Activated CD4-positive, alpha-beta T cell treated with anti-CD3 and anti-CD28 coated beads, Interleukin-2, amount 10 ng/mL, durations not matched to agents 7 days and 5 days (primary cell): ENCODE measurements at regions not wholly inside any gene's neighbourhood (a gene's known extent, or its start where the extent isn't known, plus 50 kb on each side); places are given as distances from the start of the nearest gene placed in this dataset.

Experiments used
- CTCF ChIA-PET: fragments of 350-600 bp; sonication (Branson Sonifier 250); formaldehyde crosslinking; loops from one replicate; lab custom pipeline; 2021; ENCODE audit warnings: antibody characterized with exemption; lab: Charles Lee
- POLR2A ChIA-PET: fragments of 350-600 bp; sonication (Branson Sonifier 250); formaldehyde crosslinking; loops from one replicate; lab custom pipeline; 2021; ENCODE audit warnings: antibody characterized with exemption; lab: Charles Lee
- DNase-seq: peaks from one replicate; pipeline ENCODE4 v3.0.0-alpha.2; 2020
- H3K27ac Mint-ChIP-seq: one replicate; pipeline ENCODE4 v1.8.0; 2021; ENCODE audit warnings: mild to moderate bottlenecking, moderate library complexity, mixed read lengths
- H3K27me3 Mint-ChIP-seq: one replicate; pipeline ENCODE4 v1.8.0; 2021; ENCODE audit warnings: mixed read lengths
- H3K36me3 Mint-ChIP-seq: one replicate; pipeline ENCODE4 v1.8.0; 2021; ENCODE audit warnings: low read depth, mixed read lengths
- H3K4me1 Mint-ChIP-seq: one replicate; pipeline ENCODE4 v1.8.0; 2021; ENCODE audit warnings: mixed read lengths
- H3K4me3 Mint-ChIP-seq: one replicate; pipeline ENCODE4 v1.8.0; 2021; ENCODE audit warnings: mild to moderate bottlenecking, moderate library complexity, mixed read lengths
- H3K9me3 Mint-ChIP-seq: one replicate; pipeline ENCODE4 v1.8.0; 2021; ENCODE audit warnings: mixed read lengths

- CTCF ChIA-PET: no interaction called here
- H3K4me1 Mint-ChIP-seq: no peaks in the 10 kb centered on the region
- DNase-seq: no peak
- no peak overlapping the region for H3K4me3 Mint-ChIP-seq
- no peaks in the 10 kb centered on the region for H3K9me3 Mint-ChIP-seq
- H3K27me3 Mint-ChIP-seq: no peaks in the 10 kb centered on the region
- H3K27ac Mint-ChIP-seq: no peak overlapping the region
- H3K36me3 Mint-ChIP-seq: no peaks in the 10 kb centered on the region
- POLR2A ChIA-PET: no interaction called here
These were observed 458.9 kb upstream of the FSTL5 start for GRCh38 chr4:162622664-162623063.

GRCh38 chr4:162610116-162610515 is 446.3 kb upstream of the FSTL5 start:
- Mint-ChIP-seq H3K4me3 (no peak overlapping the region), H3K9me3 (no peaks in the 10 kb centered on the region), H3K27me3 (no peaks in the 10 kb centered on the region), H3K36me3 (no peaks in the 10 kb centered on the region), H3K4me1 (no peaks in the 10 kb centered on the region), H3K27ac (no peak overlapping the region)
- ChIA-PET POLR2A (no interaction called here), CTCF (no interaction called here)
- no peak for DNase-seq

- no peaks in the 10 kb centered on the region for H3K36me3 Mint-ChIP-seq
- CTCF ChIA-PET: no interaction called here
- POLR2A ChIA-PET: no interaction called here
- no peaks in the 10 kb centered on the region for H3K4me1 Mint-ChIP-seq
- no peak overlapping the region for H3K27ac Mint-ChIP-seq
- H3K27me3 Mint-ChIP-seq: no peaks in the 10 kb centered on the region
- DNase-seq: no peak
- H3K9me3 Mint-ChIP-seq: no peaks in the 10 kb centered on the region
- H3K4me3 Mint-ChIP-seq: no peak overlapping the region
These were observed 422.5 kb upstream of the FSTL5 start for GRCh38 chr4:162586266-162586665.

- H3K9me3 Mint-ChIP-seq: no peaks in the 10 kb centered on the region
These were observed 418.4 kb upstream of the FSTL5 start for GRCh38 chr4:162582180-162582579.

GRCh38 chr4:162565730-162566129 is 401.9 kb upstream of the FSTL5 start:
- DNase-seq: no peak
- POLR2A ChIA-PET: no interaction called here
- no peaks in the 10 kb centered on the region for H3K4me1 Mint-ChIP-seq
- no peak overlapping the region for H3K4me3 Mint-ChIP-seq
- CTCF ChIA-PET: no interaction called here
- no peak overlapping the region for H3K27ac Mint-ChIP-seq
- H3K36me3 Mint-ChIP-seq: no peaks in the 10 kb centered on the region
- no peaks in the 10 kb centered on the region for H3K27me3 Mint-ChIP-seq
- no peaks in the 10 kb centered on the region for H3K9me3 Mint-ChIP-seq

More at GRCh38 chr4:162582180-162582579, 418.4 kb upstream of the FSTL5 start:
- Mint-ChIP-seq H3K27me3 (no peaks in the 10 kb centered on the region), H3K36me3 (no peaks in the 10 kb centered on the region), H3K4me1 (no peaks in the 10 kb centered on the region), H3K4me3 (no peak overlapping the region), H3K27ac (no peak overlapping the region)
- ChIA-PET CTCF (no interaction called here), POLR2A (no interaction called here)
- DNase-seq: no peak

GRCh38 chr4:162560073-162560472 is 396.3 kb upstream of the FSTL5 start:
- CTCF ChIA-PET: no interaction called here
- POLR2A ChIA-PET: no interaction called here
- H3K36me3 Mint-ChIP-seq: no peaks in the 10 kb centered on the region
- H3K9me3 Mint-ChIP-seq: no peaks in the 10 kb centered on the region
- H3K27me3 Mint-ChIP-seq: no peaks in the 10 kb centered on the region
- no peak overlapping the region for H3K27ac Mint-ChIP-seq
- no peaks in the 10 kb centered on the region for H3K4me1 Mint-ChIP-seq
- H3K4me3 Mint-ChIP-seq: no peak overlapping the region
- DNase-seq: no peak

GRCh38 chr4:162557516-162558106 is 393.8 kb upstream of the FSTL5 start:
- ChIA-PET CTCF (no interaction called here), POLR2A (no interaction called here)

GRCh38 chr4:162535121-162535520 is 371.3 kb upstream of the FSTL5 start:
- POLR2A ChIA-PET: no interaction called here
- Mint-ChIP-seq H3K9me3 (no peaks in the 10 kb centered on the region), H3K4me1 (no peaks in the 10 kb centered on the region), H3K27ac (no peak overlapping the region), H3K4me3 (no peak overlapping the region), H3K36me3 (no peaks in the 10 kb centered on the region), H3K27me3 (no peaks in the 10 kb centered on the region)
- CTCF ChIA-PET: no interaction called here
- DNase-seq: no peak

More at GRCh38 chr4:162557516-162558106, 393.8 kb upstream of the FSTL5 start:
- Mint-ChIP-seq H3K4me3 (no peak overlapping the region), H3K27me3 (no peaks in the 10 kb centered on the region), H3K4me1 (no peaks in the 10 kb centered on the region), H3K27ac (no peak overlapping the region), H3K9me3 (no peaks in the 10 kb centered on the region), H3K36me3 (no peaks in the 10 kb centered on the region)
- DNase-seq: no peak

- Mint-ChIP-seq H3K36me3 (no peaks in the 10 kb centered on the region), H3K27me3 (no peaks in the 10 kb centered on the region), H3K4me1 (no peaks in the 10 kb centered on the region), H3K4me3 (no peak overlapping the region), H3K9me3 (no peaks in the 10 kb centered on the region), H3K27ac (no peak overlapping the region)
- POLR2A ChIA-PET: no interaction called here
- CTCF ChIA-PET: no interaction called here
- no peak for DNase-seq
These were observed 359.4 kb upstream of the FSTL5 start for GRCh38 chr4:162523171-162523570.

- Mint-ChIP-seq H3K27me3 (no peaks in the 10 kb centered on the region), H3K36me3 (no peaks in the 10 kb centered on the region), H3K9me3 (no peaks in the 10 kb centered on the region), H3K4me1 (no peaks in the 10 kb centered on the region), H3K27ac (no peak overlapping the region), H3K4me3 (no peak overlapping the region)
- ChIA-PET POLR2A (no interaction called here), CTCF (no interaction called here)
- DNase-seq: no peak
These were observed 358.9 kb upstream of the FSTL5 start for GRCh38 chr4:162522724-162523123.

GRCh38 chr4:162510937-162511336 is 347.1 kb upstream of the FSTL5 start:
- POLR2A ChIA-PET: no interaction called here
- Mint-ChIP-seq H3K4me3 (no peak overlapping the region), H3K4me1 (no peaks in the 10 kb centered on the region), H3K27me3 (no peaks in the 10 kb centered on the region), H3K27ac (no peak overlapping the region), H3K9me3 (no peaks in the 10 kb centered on the region), H3K36me3 (no peaks in the 10 kb centered on the region)
- CTCF ChIA-PET: no interaction called here
- DNase-seq: no peak

GRCh38 chr4:162510115-162510514 is 346.3 kb upstream of the FSTL5 start:
- POLR2A ChIA-PET: no interaction called here
- Mint-ChIP-seq H3K27me3 (no peaks in the 10 kb centered on the region), H3K9me3 (no peaks in the 10 kb centered on the region), H3K36me3 (no peaks in the 10 kb centered on the region), H3K27ac (no peak overlapping the region), H3K4me1 (no peaks in the 10 kb centered on the region), H3K4me3 (no peak overlapping the region)
- DNase-seq: no peak
- CTCF ChIA-PET: no interaction called here

- DNase-seq: no peak
- Mint-ChIP-seq H3K27me3 (no peaks in the 10 kb centered on the region), H3K36me3 (no peaks in the 10 kb centered on the region), H3K27ac (no peak overlapping the region), H3K9me3 (no peaks in the 10 kb centered on the region), H3K4me3 (no peak overlapping the region), H3K4me1 (no peaks in the 10 kb centered on the region)
- ChIA-PET POLR2A (no interaction called here), CTCF (no interaction called here)
These were observed 345.5 kb upstream of the FSTL5 start for GRCh38 chr4:162509333-162509732.

- Mint-ChIP-seq H3K9me3 (no peaks in the 10 kb centered on the region), H3K36me3 (no peaks in the 10 kb centered on the region), H3K27me3 (no peaks in the 10 kb centered on the region), H3K4me1 (no peaks in the 10 kb centered on the region), H3K4me3 (no peak overlapping the region), H3K27ac (no peak overlapping the region)
- no peak for DNase-seq
- ChIA-PET CTCF (no interaction called here), POLR2A (no interaction called here)
These were observed 342.5 kb upstream of the FSTL5 start for GRCh38 chr4:162506253-162506652.
